ENCODE measurements at regions not wholly inside any gene's neighbourhood (a gene's known extent, or its start where the extent isn't known, plus 50 kb on each side); places are given as distances from the start of the nearest gene placed in this dataset.

DNA sequence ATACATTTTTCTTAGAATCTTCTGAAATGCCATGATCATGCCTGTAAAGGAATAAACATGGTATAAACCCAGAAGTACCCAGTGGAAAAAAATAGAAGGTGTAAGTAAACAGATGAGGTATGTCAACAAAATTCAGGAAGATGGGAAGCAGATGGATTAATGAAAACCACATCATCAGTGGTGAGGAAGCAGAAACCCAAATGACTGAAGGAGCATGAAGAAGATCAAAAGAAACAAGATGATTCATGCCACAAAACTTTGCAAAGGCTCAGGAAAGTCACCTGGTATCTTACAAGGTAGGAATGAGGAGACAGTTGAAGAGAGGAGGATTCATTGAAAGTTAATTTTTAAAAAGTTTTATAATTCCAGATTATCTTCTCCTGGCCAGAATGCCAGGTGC is 132.8 kb upstream of the PAPPA start:
- no peak for TF ChIP-seq CTCF (IDR thresholded peaks at IDR 0.05; ENCODE audit: unreplicated experiment)
- H3K27ac Mint-ChIP-seq (ENCODE audit: unreplicated experiment) = no peak overlapping the region
- intact Hi-C loops (cut with micrococcal nuclease; ENCODE audit: unreplicated experiment) = no loop called here
- no peaks in the 10 kb centered on the region for H3K4me1 Mint-ChIP-seq (ENCODE audit: low read depth, unreplicated experiment)
- peaks cover 9% of the 10 kb centered on the region for H3K9me3 Mint-ChIP-seq (ENCODE audit: low read depth, unreplicated experiment)
- CTCF ChIA-PET = no interaction called here
- BruUV-seq (replicated peaks) = no TSS peak
- no peak overlapping the region for H3K4me3 Mint-ChIP-seq (ENCODE audit: low read depth, unreplicated experiment)
- no peaks in the 10 kb centered on the region for H3K36me3 Mint-ChIP-seq (ENCODE audit: insufficient read depth, unreplicated experiment)
- H3K27me3 Mint-ChIP-seq (ENCODE audit: unreplicated experiment) = no peaks in the 10 kb centered on the region
- no peak for DNase-seq

DNA sequence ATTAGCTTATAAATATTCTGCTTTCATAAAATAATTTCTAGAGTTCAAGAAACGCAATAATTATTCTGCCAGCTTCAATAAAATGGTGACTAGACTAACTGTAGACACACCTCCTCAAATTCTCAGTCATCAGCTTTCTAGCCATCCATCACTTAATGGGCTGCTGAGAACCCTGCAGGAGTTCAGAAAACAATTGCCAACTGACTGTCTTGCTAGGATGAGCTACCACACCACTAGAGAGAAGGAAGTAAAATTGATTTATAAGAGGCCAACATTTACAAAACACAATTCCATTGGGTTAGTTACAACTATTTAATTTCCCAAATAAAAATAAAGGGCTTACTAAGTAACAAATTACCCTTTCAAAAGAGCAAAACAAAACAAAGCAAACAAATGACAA is 126.5 kb upstream of the PAPPA start:
- BruUV-seq (replicated peaks) = no TSS peak
- Mint-ChIP-seq H3K36me3 (ENCODE audit: insufficient read depth, unreplicated experiment) (no peaks in the 10 kb centered on the region), H3K4me1 (ENCODE audit: low read depth, unreplicated experiment) (no peaks in the 10 kb centered on the region), H3K27ac (ENCODE audit: unreplicated experiment) (no peak overlapping the region), H3K9me3 (ENCODE audit: low read depth, unreplicated experiment) (no peaks in the 10 kb centered on the region), H3K27me3 (ENCODE audit: unreplicated experiment) (no peaks in the 10 kb centered on the region), H3K4me3 (ENCODE audit: low read depth, unreplicated experiment) (no peak overlapping the region)
- TF ChIP-seq CTCF (IDR thresholded peaks at IDR 0.05; ENCODE audit: unreplicated experiment) = no peak
- intact Hi-C loops (cut with micrococcal nuclease; ENCODE audit: unreplicated experiment) = no loop called here
- CTCF ChIA-PET = no interaction called here
- no peak for DNase-seq

DNA sequence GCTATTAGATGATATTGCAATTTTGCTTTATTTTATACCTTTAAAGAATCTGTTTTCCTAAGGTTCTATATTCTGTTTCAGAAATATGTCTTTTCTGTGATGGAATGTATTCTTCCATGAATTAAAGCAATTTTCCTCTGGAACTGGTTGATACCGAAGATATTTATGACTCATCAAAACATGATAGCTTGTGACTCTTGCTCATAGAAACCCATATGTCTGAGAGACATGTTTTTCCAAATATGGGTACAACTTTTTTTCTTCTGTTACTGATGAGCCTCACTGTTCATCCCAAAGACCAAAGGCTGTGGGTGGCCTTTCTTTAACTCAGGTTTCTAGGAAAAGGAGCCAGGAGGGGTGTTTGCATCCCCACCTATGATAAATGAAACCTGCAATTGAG is 126.1 kb upstream of the PAPPA start:
- CTCF ChIA-PET = no interaction called here
- Mint-ChIP-seq H3K4me3 (ENCODE audit: low read depth, unreplicated experiment) (no peak overlapping the region), H3K4me1 (ENCODE audit: low read depth, unreplicated experiment) (no peaks in the 10 kb centered on the region), H3K36me3 (ENCODE audit: insufficient read depth, unreplicated experiment) (no peaks in the 10 kb centered on the region), H3K9me3 (ENCODE audit: low read depth, unreplicated experiment) (no peaks in the 10 kb centered on the region), H3K27me3 (ENCODE audit: unreplicated experiment) (no peaks in the 10 kb centered on the region), H3K27ac (ENCODE audit: unreplicated experiment) (no peak overlapping the region)
- intact Hi-C loops (cut with micrococcal nuclease; ENCODE audit: unreplicated experiment) = no loop called here
- no peak for TF ChIP-seq CTCF (IDR thresholded peaks at IDR 0.05; ENCODE audit: unreplicated experiment)
- BruUV-seq (replicated peaks) = no TSS peak
- DNase-seq = no peak

GRCh38 chr9:116027951-116028350 is 125.6 kb upstream of the PAPPA start:
- Mint-ChIP-seq H3K9me3 (ENCODE audit: low read depth, unreplicated experiment) (no peaks in the 10 kb centered on the region), H3K27ac (ENCODE audit: unreplicated experiment) (no peak overlapping the region), H3K4me3 (ENCODE audit: low read depth, unreplicated experiment) (no peak overlapping the region), H3K4me1 (ENCODE audit: low read depth, unreplicated experiment) (no peaks in the 10 kb centered on the region), H3K36me3 (ENCODE audit: insufficient read depth, unreplicated experiment) (no peaks in the 10 kb centered on the region), H3K27me3 (ENCODE audit: unreplicated experiment) (no peaks in the 10 kb centered on the region)
- no peak for TF ChIP-seq CTCF (IDR thresholded peaks at IDR 0.05; ENCODE audit: unreplicated experiment)
- intact Hi-C loops (cut with micrococcal nuclease; ENCODE audit: unreplicated experiment) = no loop called here
- DNase-seq = no peak
- BruUV-seq (replicated peaks) = no TSS peak
- CTCF ChIA-PET = no interaction called here

DNA sequence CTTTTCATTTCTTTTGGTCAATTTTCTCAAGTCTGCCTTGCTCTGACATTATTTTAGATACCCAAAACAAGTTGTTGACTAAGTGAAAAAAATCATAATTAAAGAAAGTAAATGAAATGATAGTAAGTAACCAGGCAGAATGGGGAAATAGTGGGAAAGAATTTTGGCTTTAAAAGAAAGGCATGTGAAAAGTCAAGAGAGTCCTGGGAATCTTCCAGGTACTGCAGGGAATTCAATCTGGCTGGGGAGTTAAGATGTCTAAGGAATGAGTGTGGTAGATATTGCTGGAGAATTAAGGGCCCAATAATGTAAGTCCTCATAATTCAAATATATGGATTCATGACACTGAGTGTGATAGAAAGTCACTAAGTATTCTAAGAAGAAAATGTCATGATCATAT is 123.1 kb upstream of the PAPPA start:
- intact Hi-C loops (cut with micrococcal nuclease; ENCODE audit: unreplicated experiment) = no loop called here
- H3K9me3 Mint-ChIP-seq (ENCODE audit: low read depth, unreplicated experiment) = peaks cover 4% of the 10 kb centered on the region
- CTCF ChIA-PET = no interaction called here
- no peak overlapping the region for H3K4me3 Mint-ChIP-seq (ENCODE audit: low read depth, unreplicated experiment)
- H3K27ac Mint-ChIP-seq (ENCODE audit: unreplicated experiment) = no peak overlapping the region
- DNase-seq = no peak
- H3K27me3 Mint-ChIP-seq (ENCODE audit: unreplicated experiment) = no peaks in the 10 kb centered on the region
- BruUV-seq (replicated peaks) = no TSS peak
- no peaks in the 10 kb centered on the region for H3K36me3 Mint-ChIP-seq (ENCODE audit: insufficient read depth, unreplicated experiment)
- TF ChIP-seq CTCF (IDR thresholded peaks at IDR 0.05; ENCODE audit: unreplicated experiment) = no peak
- H3K4me1 Mint-ChIP-seq (ENCODE audit: low read depth, unreplicated experiment) = no peaks in the 10 kb centered on the region

Data from Calu3 (cell line).